ENCODE measurements at regions not wholly inside any gene's neighbourhood (a gene's known extent, or its start where the extent isn't known, plus 50 kb on each side); places are given as distances from the start of the nearest gene placed in this dataset.

- DNase-seq (ENCODE audit: low spot score in 2 of 2, unreplicated experiment in 2 of 2), result no peak
- H3K27ac Mint-ChIP-seq, result no peak overlapping the region
- H3K36me3 Mint-ChIP-seq, result no peaks in the 10 kb centered on the region
- TF ChIP-seq CTCF (IDR thresholded peaks at IDR 0.05; ENCODE audit: unreplicated experiment), result no peak
- H3K9me3 Mint-ChIP-seq, result peaks cover 5% of the 10 kb centered on the region
- peaks cover 11% of the 10 kb centered on the region for H3K4me1 Mint-ChIP-seq
- peaks cover 10% of the 10 kb centered on the region for H3K27me3 Mint-ChIP-seq (ENCODE audit: low read depth)
- H3K4me3 Mint-ChIP-seq, result no peak overlapping the region
These were observed 61.2 kb upstream of the CASZ1 start for GRCh38 chr1:10857687-10858086.

- H3K27ac Mint-ChIP-seq, result no peak overlapping the region
- peaks cover 35% of the 10 kb centered on the region for H3K4me1 Mint-ChIP-seq
- H3K9me3 Mint-ChIP-seq, result peaks cover under 1% of the 10 kb centered on the region
- TF ChIP-seq CTCF (IDR thresholded peaks at IDR 0.05; ENCODE audit: unreplicated experiment), result no peak
- no peaks in the 10 kb centered on the region for H3K36me3 Mint-ChIP-seq
- no peak for DNase-seq (ENCODE audit: low spot score in 2 of 2, unreplicated experiment in 2 of 2)
- no peak overlapping the region for H3K4me3 Mint-ChIP-seq
- peaks cover 11% of the 10 kb centered on the region for H3K27me3 Mint-ChIP-seq (ENCODE audit: low read depth)
These were observed 63.8 kb upstream of the CASZ1 start for GRCh38 chr1:10860218-10860617.

- Mint-ChIP-seq H3K27me3 (ENCODE audit: low read depth) (peaks cover 15% of the 10 kb centered on the region), H3K4me1 (peaks cover 40% of the 10 kb centered on the region), H3K27ac (no peak overlapping the region), H3K4me3 (no peak overlapping the region), H3K9me3 (no peaks in the 10 kb centered on the region), H3K36me3 (no peaks in the 10 kb centered on the region)
- TF ChIP-seq CTCF (IDR thresholded peaks at IDR 0.05; ENCODE audit: unreplicated experiment), result no peak
- no peak for DNase-seq (ENCODE audit: low spot score in 2 of 2, unreplicated experiment in 2 of 2)
These were observed 64.2 kb upstream of the CASZ1 start for GRCh38 chr1:10860682-10861081.

GRCh38 chr1:10861822-10862221, 65.4 kb upstream of the CASZ1 start:
- no peak overlapping the region for H3K4me3 Mint-ChIP-seq
- H3K9me3 Mint-ChIP-seq, result no peaks in the 10 kb centered on the region
- H3K27me3 Mint-ChIP-seq (ENCODE audit: low read depth), result peaks cover 15% of the 10 kb centered on the region
- no peak for TF ChIP-seq CTCF (IDR thresholded peaks at IDR 0.05; ENCODE audit: unreplicated experiment)
- H3K4me1 Mint-ChIP-seq, result peaks cover 48% of the 10 kb centered on the region
- no peak for DNase-seq (ENCODE audit: low spot score in 2 of 2, unreplicated experiment in 2 of 2)
- H3K27ac Mint-ChIP-seq, result no peak overlapping the region
- no peaks in the 10 kb centered on the region for H3K36me3 Mint-ChIP-seq

GRCh38 chr1:10862743-10863335, 66.4 kb upstream of the CASZ1 start:
- no peak for DNase-seq (ENCODE audit: low spot score in 2 of 2, unreplicated experiment in 2 of 2)
- Mint-ChIP-seq H3K4me1 (peaks cover 54% of the 10 kb centered on the region), H3K4me3 (no peak overlapping the region), H3K36me3 (no peaks in the 10 kb centered on the region), H3K9me3 (no peaks in the 10 kb centered on the region), H3K27me3 (ENCODE audit: low read depth) (peaks cover 20% of the 10 kb centered on the region), H3K27ac (no peak overlapping the region)
- TF ChIP-seq CTCF (IDR thresholded peaks at IDR 0.05; ENCODE audit: unreplicated experiment), result no peak

GRCh38 chr1:10863886-10864285, 67.4 kb upstream of the CASZ1 start:
- H3K27me3 Mint-ChIP-seq (ENCODE audit: low read depth), result peaks cover 22% of the 10 kb centered on the region
- no peak for DNase-seq (ENCODE audit: low spot score in 2 of 2, unreplicated experiment in 2 of 2)
- peaks cover 57% of the 10 kb centered on the region for H3K4me1 Mint-ChIP-seq
- H3K9me3 Mint-ChIP-seq, result no peaks in the 10 kb centered on the region
- peak overlapping the region; percentile 33 for H3K4me3 Mint-ChIP-seq
- peak overlapping the region; percentile 33 for H3K27ac Mint-ChIP-seq
- no peaks in the 10 kb centered on the region for H3K36me3 Mint-ChIP-seq
- TF ChIP-seq CTCF (IDR thresholded peaks at IDR 0.05; ENCODE audit: unreplicated experiment), result no peak

Data from mesothelial cell of epicardium (in vitro differentiated cells).